HL-60 (cell line): ENCODE measurements at regions not wholly inside any gene's neighbourhood (a gene's known extent, or its start where the extent isn't known, plus 50 kb on each side); places are given as distances from the start of the nearest gene placed in this dataset.

Experiments
- CTCF ChIP-seq: IDR thresholded peaks from one replicate; pipeline ENCODE4 v1.5.1; 2011; ENCODE audit warnings: low read length, control low read depth, inconsistent platforms; ENCODE audit not compliant: insufficient read depth
- POLR2AphosphoS5 ChIP-seq: IDR thresholded peaks from 2 replicates; pipeline ENCODE4 v1.6.1; 2012; ENCODE audit warnings: low read depth
- REST ChIP-seq: IDR thresholded peaks from 2 replicates; pipeline ENCODE4 v1.6.1; 2012; ENCODE audit warnings: low read depth; ENCODE audit not compliant: insufficient replicate concordance

GRCh38 chr7:83820641-83821040 is 171.7 kb upstream of the SEMA3E start:
- TF ChIP-seq REST (no peak), CTCF (no peak), POLR2AphosphoS5 (no peak)
